ENCODE measurements at regions not wholly inside any gene's neighbourhood (a gene's known extent, or its start where the extent isn't known, plus 50 kb on each side); places are given as distances from the start of the nearest gene placed in this dataset.

- no peak overlapping the region for H3K27ac ChIP-seq (ENCODE audit: low read depth in 2 of 2, low read length in 2 of 2)
- no peaks in the 10 kb centered on the region for H3K36me3 ChIP-seq (ENCODE audit: control insufficient read depth in 2 of 2, insufficient read depth in 2 of 2, low read length in 2 of 2)
- no peak overlapping the region for H3K4me3 ChIP-seq (ENCODE audit: low read length in 2 of 2)
- no peak overlapping the region for H3K9ac ChIP-seq (ENCODE audit: low read depth in 1 of 2, low read length in 2 of 2)
- H3K27me3 ChIP-seq (ENCODE audit: control insufficient read depth in 2 of 2, insufficient read depth in 2 of 2, low read length in 2 of 2) = no peaks in the 10 kb centered on the region
- no peaks in the 10 kb centered on the region for H3K9me3 ChIP-seq (ENCODE audit: control insufficient read depth in 2 of 2, low read length in 2 of 2)
- H3K4me1 ChIP-seq (ENCODE audit: control insufficient read depth in 2 of 2, insufficient read depth in 2 of 2, low read length in 2 of 2) = no peaks in the 10 kb centered on the region
Observed at GRCh38 chr9:89774858-89775370, 170.1 kb downstream of the GADD45G start.

- H3K4me1 ChIP-seq (ENCODE audit: control insufficient read depth in 2 of 2, insufficient read depth in 2 of 2, low read length in 2 of 2) = no peaks in the 10 kb centered on the region
- H3K27ac ChIP-seq (ENCODE audit: low read depth in 2 of 2, low read length in 2 of 2) = no peak overlapping the region
- H3K4me3 ChIP-seq (ENCODE audit: low read length in 2 of 2) = no peak overlapping the region
- no peaks in the 10 kb centered on the region for H3K36me3 ChIP-seq (ENCODE audit: control insufficient read depth in 2 of 2, insufficient read depth in 2 of 2, low read length in 2 of 2)
- H3K9ac ChIP-seq (ENCODE audit: low read depth in 1 of 2, low read length in 2 of 2) = no peak overlapping the region
- no peaks in the 10 kb centered on the region for H3K9me3 ChIP-seq (ENCODE audit: control insufficient read depth in 2 of 2, low read length in 2 of 2)
- no peaks in the 10 kb centered on the region for H3K27me3 ChIP-seq (ENCODE audit: control insufficient read depth in 2 of 2, insufficient read depth in 2 of 2, low read length in 2 of 2)
Observed at GRCh38 chr9:89775641-89776040, 170.8 kb downstream of the GADD45G start.

- Histone ChIP-seq H3K36me3 (ENCODE audit: control insufficient read depth in 2 of 2, insufficient read depth in 2 of 2, low read length in 2 of 2) (no peaks in the 10 kb centered on the region), H3K27me3 (ENCODE audit: control insufficient read depth in 2 of 2, insufficient read depth in 2 of 2, low read length in 2 of 2) (no peaks in the 10 kb centered on the region), H3K4me1 (ENCODE audit: control insufficient read depth in 2 of 2, insufficient read depth in 2 of 2, low read length in 2 of 2) (no peaks in the 10 kb centered on the region), H3K9ac (ENCODE audit: low read depth in 1 of 2, low read length in 2 of 2) (no peak overlapping the region), H3K4me3 (ENCODE audit: low read length in 2 of 2) (no peak overlapping the region), H3K9me3 (ENCODE audit: control insufficient read depth in 2 of 2, low read length in 2 of 2) (no peaks in the 10 kb centered on the region), H3K27ac (ENCODE audit: low read depth in 2 of 2, low read length in 2 of 2) (no peak overlapping the region)
Observed at GRCh38 chr9:89776795-89777525, 172.1 kb downstream of the GADD45G start.

- Histone ChIP-seq H3K36me3 (ENCODE audit: control insufficient read depth in 2 of 2, insufficient read depth in 2 of 2, low read length in 2 of 2) (no peaks in the 10 kb centered on the region), H3K27me3 (ENCODE audit: control insufficient read depth in 2 of 2, insufficient read depth in 2 of 2, low read length in 2 of 2) (no peaks in the 10 kb centered on the region)
Observed at GRCh38 chr9:89777544-89777943, 172.7 kb downstream of the GADD45G start.

GRCh38 chr9:89778100-89779090 lies 173.6 kb downstream of the GADD45G start:
- Histone ChIP-seq H3K27me3 (ENCODE audit: control insufficient read depth in 2 of 2, insufficient read depth in 2 of 2, low read length in 2 of 2) (no peaks in the 10 kb centered on the region), H3K4me1 (ENCODE audit: control insufficient read depth in 2 of 2, insufficient read depth in 2 of 2, low read length in 2 of 2) (no peaks in the 10 kb centered on the region), H3K9ac (ENCODE audit: low read depth in 1 of 2, low read length in 2 of 2) (no peak overlapping the region), H3K27ac (ENCODE audit: low read depth in 2 of 2, low read length in 2 of 2) (no peak overlapping the region), H3K9me3 (ENCODE audit: control insufficient read depth in 2 of 2, low read length in 2 of 2) (no peaks in the 10 kb centered on the region), H3K4me3 (ENCODE audit: low read length in 2 of 2) (no peak overlapping the region), H3K36me3 (ENCODE audit: control insufficient read depth in 2 of 2, insufficient read depth in 2 of 2, low read length in 2 of 2) (no peaks in the 10 kb centered on the region)

More at GRCh38 chr9:89777544-89777943, 172.7 kb downstream of the GADD45G start:
- Histone ChIP-seq H3K4me3 (ENCODE audit: low read length in 2 of 2) (no peak overlapping the region), H3K4me1 (ENCODE audit: control insufficient read depth in 2 of 2, insufficient read depth in 2 of 2, low read length in 2 of 2) (no peaks in the 10 kb centered on the region), H3K9ac (ENCODE audit: low read depth in 1 of 2, low read length in 2 of 2) (no peak overlapping the region), H3K9me3 (ENCODE audit: control insufficient read depth in 2 of 2, low read length in 2 of 2) (no peaks in the 10 kb centered on the region), H3K27ac (ENCODE audit: low read depth in 2 of 2, low read length in 2 of 2) (no peak overlapping the region)

- no peak overlapping the region for H3K4me3 ChIP-seq (ENCODE audit: low read length in 2 of 2)
Observed at GRCh38 chr9:89779405-89780203, 174.8 kb downstream of the GADD45G start.

GRCh38 chr9:89780959-89781358 lies 176.1 kb downstream of the GADD45G start:
- no peak overlapping the region for H3K27ac ChIP-seq (ENCODE audit: low read depth in 2 of 2, low read length in 2 of 2)
- H3K4me3 ChIP-seq (ENCODE audit: low read length in 2 of 2) = no peak overlapping the region
- no peaks in the 10 kb centered on the region for H3K27me3 ChIP-seq (ENCODE audit: control insufficient read depth in 2 of 2, insufficient read depth in 2 of 2, low read length in 2 of 2)
- no peak overlapping the region for H3K9ac ChIP-seq (ENCODE audit: low read depth in 1 of 2, low read length in 2 of 2)
- no peaks in the 10 kb centered on the region for H3K36me3 ChIP-seq (ENCODE audit: control insufficient read depth in 2 of 2, insufficient read depth in 2 of 2, low read length in 2 of 2)
- H3K4me1 ChIP-seq (ENCODE audit: control insufficient read depth in 2 of 2, insufficient read depth in 2 of 2, low read length in 2 of 2) = no peaks in the 10 kb centered on the region
- no peaks in the 10 kb centered on the region for H3K9me3 ChIP-seq (ENCODE audit: control insufficient read depth in 2 of 2, low read length in 2 of 2)

More at GRCh38 chr9:89779405-89780203, 174.8 kb downstream of the GADD45G start:
- H3K36me3 ChIP-seq (ENCODE audit: control insufficient read depth in 2 of 2, insufficient read depth in 2 of 2, low read length in 2 of 2) = no peaks in the 10 kb centered on the region
- no peak overlapping the region for H3K9ac ChIP-seq (ENCODE audit: low read depth in 1 of 2, low read length in 2 of 2)
- H3K27me3 ChIP-seq (ENCODE audit: control insufficient read depth in 2 of 2, insufficient read depth in 2 of 2, low read length in 2 of 2) = no peaks in the 10 kb centered on the region
- H3K4me1 ChIP-seq (ENCODE audit: control insufficient read depth in 2 of 2, insufficient read depth in 2 of 2, low read length in 2 of 2) = no peaks in the 10 kb centered on the region
- H3K9me3 ChIP-seq (ENCODE audit: control insufficient read depth in 2 of 2, low read length in 2 of 2) = no peaks in the 10 kb centered on the region
- no peak overlapping the region for H3K27ac ChIP-seq (ENCODE audit: low read depth in 2 of 2, low read length in 2 of 2)

- peaks cover 0 to 3% of the 10 kb centered on the region in 2 donors for H3K4me1 ChIP-seq (ENCODE audit: control insufficient read depth in 2 of 2, insufficient read depth in 2 of 2, low read length in 2 of 2)
- H3K9me3 ChIP-seq (ENCODE audit: control insufficient read depth in 2 of 2, low read length in 2 of 2) = no peaks in the 10 kb centered on the region
- H3K9ac ChIP-seq (ENCODE audit: low read depth in 1 of 2, low read length in 2 of 2) = no peak overlapping the region
- H3K27me3 ChIP-seq (ENCODE audit: control insufficient read depth in 2 of 2, insufficient read depth in 2 of 2, low read length in 2 of 2) = no peaks in the 10 kb centered on the region
- no peaks in the 10 kb centered on the region for H3K36me3 ChIP-seq (ENCODE audit: control insufficient read depth in 2 of 2, insufficient read depth in 2 of 2, low read length in 2 of 2)
- no peak overlapping the region for H3K27ac ChIP-seq (ENCODE audit: low read depth in 2 of 2, low read length in 2 of 2)
- H3K4me3 ChIP-seq (ENCODE audit: low read length in 2 of 2) = peak overlapping the region in 1 of 2 donors; percentile 17
Observed at GRCh38 chr9:89781838-89782540, 177.2 kb downstream of the GADD45G start.

- Histone ChIP-seq H3K4me1 (ENCODE audit: control insufficient read depth in 2 of 2, insufficient read depth in 2 of 2, low read length in 2 of 2) (peaks cover 0 to 3% of the 10 kb centered on the region in 2 donors), H3K36me3 (ENCODE audit: control insufficient read depth in 2 of 2, insufficient read depth in 2 of 2, low read length in 2 of 2) (no peaks in the 10 kb centered on the region), H3K27me3 (ENCODE audit: control insufficient read depth in 2 of 2, insufficient read depth in 2 of 2, low read length in 2 of 2) (no peaks in the 10 kb centered on the region), H3K9me3 (ENCODE audit: control insufficient read depth in 2 of 2, low read length in 2 of 2) (no peaks in the 10 kb centered on the region), H3K9ac (ENCODE audit: low read depth in 1 of 2, low read length in 2 of 2) (no peak overlapping the region), H3K27ac (ENCODE audit: low read depth in 2 of 2, low read length in 2 of 2) (no peak overlapping the region), H3K4me3 (ENCODE audit: low read length in 2 of 2) (no peak overlapping the region)
Observed at GRCh38 chr9:89786655-89787054, 181.8 kb downstream of the GADD45G start.

All from mucosa of rectum (tissue), 2 donors.